Lower lobe of right lung (tissue), 2 donors: ENCODE measurements at regions not wholly inside any gene's neighbourhood (a gene's known extent, or its start where the extent isn't known, plus 50 kb on each side); places are given as distances from the start of the nearest gene placed in this dataset.

Experiments
- ATAC-seq, 2 donors: fragments of 200-7000 bp; cut with Tn5 transposase; one replicate each; pipeline ENCODE4 v1.9.1; 2020 to 2022; ENCODE audit warnings: mild to moderate bottlenecking in 2 of 2, moderate library complexity in 2 of 2
- DNase-seq: peaks from one replicate; pipeline ENCODE4 v3.0.0-alpha.2; 2020
- H3K27ac ChIP-seq: fragments of 200-600 bp; one replicate; pipeline ENCODE4 v1.8.0; 2022
- H3K27me3 ChIP-seq: fragments of 200-600 bp; one replicate; pipeline ENCODE4 v1.8.0; 2022; ENCODE audit warnings: low read depth
- H3K36me3 ChIP-seq: fragments of 200-600 bp; one replicate; pipeline ENCODE4 v1.8.0; 2022; ENCODE audit warnings: mild to moderate bottlenecking
- H3K4me1 ChIP-seq: fragments of 200-600 bp; one replicate; pipeline ENCODE4 v1.8.0; 2022
- H3K4me3 ChIP-seq: fragments of 200-600 bp; one replicate; pipeline ENCODE4 v1.8.0; 2022; ENCODE audit warnings: mild to moderate bottlenecking
- H3K9me3 ChIP-seq: fragments of 200-600 bp; one replicate; pipeline ENCODE4 v1.8.0; 2022
- intact Hi-C: fragments of 100-400 bp; cut with DNase I; formaldehyde crosslinking; loops from one replicate; pipeline ENCODE4 v1.11.0; 2022
- TF ChIP-seq, protein P1 (sequence below): fragments of 200-600 bp; IDR thresholded peaks from one replicate; pipeline ENCODE4 v1.8.0; 2022; ENCODE audit warnings: antibody characterized with exemption, mild to moderate bottlenecking
- donor health status: DM: no; HTN: yes; CAD: no; lungs with severe emphysema.

DNA sequence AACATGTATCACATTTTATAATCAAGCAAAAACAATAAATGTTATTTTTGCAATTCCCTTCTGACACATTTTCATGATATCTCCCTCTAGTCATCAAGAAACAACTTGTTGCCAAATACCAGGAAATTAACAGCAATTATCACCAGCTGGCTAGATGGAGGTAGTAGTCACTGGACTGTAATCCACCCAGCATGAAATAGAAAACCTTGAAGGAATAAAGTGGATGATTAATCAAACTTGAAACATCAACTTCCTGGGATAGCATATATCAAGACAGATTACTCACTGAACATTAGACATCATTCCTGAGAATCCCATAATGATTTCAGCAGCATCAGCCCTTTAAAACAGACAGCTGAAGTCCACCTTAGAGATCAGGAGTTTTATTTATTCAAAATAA, 259.0 kb downstream of the CCDC59 start:
- TF ChIP-seq, protein P1, sequence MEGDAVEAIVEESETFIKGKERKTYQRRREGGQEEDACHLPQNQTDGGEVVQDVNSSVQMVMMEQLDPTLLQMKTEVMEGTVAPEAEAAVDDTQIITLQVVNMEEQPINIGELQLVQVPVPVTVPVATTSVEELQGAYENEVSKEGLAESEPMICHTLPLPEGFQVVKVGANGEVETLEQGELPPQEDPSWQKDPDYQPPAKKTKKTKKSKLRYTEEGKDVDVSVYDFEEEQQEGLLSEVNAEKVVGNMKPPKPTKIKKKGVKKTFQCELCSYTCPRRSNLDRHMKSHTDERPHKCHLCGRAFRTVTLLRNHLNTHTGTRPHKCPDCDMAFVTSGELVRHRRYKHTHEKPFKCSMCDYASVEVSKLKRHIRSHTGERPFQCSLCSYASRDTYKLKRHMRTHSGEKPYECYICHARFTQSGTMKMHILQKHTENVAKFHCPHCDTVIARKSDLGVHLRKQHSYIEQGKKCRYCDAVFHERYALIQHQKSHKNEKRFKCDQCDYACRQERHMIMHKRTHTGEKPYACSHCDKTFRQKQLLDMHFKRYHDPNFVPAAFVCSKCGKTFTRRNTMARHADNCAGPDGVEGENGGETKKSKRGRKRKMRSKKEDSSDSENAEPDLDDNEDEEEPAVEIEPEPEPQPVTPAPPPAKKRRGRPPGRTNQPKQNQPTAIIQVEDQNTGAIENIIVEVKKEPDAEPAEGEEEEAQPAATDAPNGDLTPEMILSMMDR = no peak
- DNase-seq (no peak), ATAC-seq (no peak)
- H3K27ac ChIP-seq = no peak overlapping the region
- H3K4me1 ChIP-seq = no peaks in the 10 kb centered on the region
- no peaks in the 10 kb centered on the region for H3K27me3 ChIP-seq
- H3K4me3 ChIP-seq = no peak overlapping the region
- no peaks in the 10 kb centered on the region for H3K9me3 ChIP-seq
- intact Hi-C loops = no loop called here
- no peaks in the 10 kb centered on the region for H3K36me3 ChIP-seq

DNA sequence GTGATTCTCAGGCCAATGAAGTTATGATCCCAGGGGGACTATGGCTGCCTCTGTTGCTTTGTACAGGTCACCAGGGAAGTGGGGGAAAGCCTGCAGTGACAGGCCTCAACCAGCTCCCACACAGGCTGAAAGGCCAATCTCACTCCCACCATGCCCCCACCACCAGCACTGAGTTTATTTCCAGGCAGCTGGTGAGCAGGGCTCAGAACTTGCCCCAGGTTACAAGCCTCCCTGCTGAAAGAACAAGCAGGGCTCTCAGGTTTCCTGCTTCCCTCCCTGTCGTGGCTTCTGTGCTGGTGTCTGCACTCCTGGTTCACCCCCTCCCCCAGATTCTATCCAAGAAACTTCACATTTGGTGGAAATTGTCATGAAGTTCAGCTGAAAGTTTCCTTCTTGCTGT, 260.3 kb downstream of the CCDC59 start:
- no peaks in the 10 kb centered on the region for H3K9me3 ChIP-seq
- TF ChIP-seq, protein P1 = no peak
- H3K27ac ChIP-seq = no peak overlapping the region
- DNase-seq (no peak), ATAC-seq (no peak)
- no peaks in the 10 kb centered on the region for H3K27me3 ChIP-seq
- intact Hi-C loops = no loop called here
- no peaks in the 10 kb centered on the region for H3K4me1 ChIP-seq
- no peaks in the 10 kb centered on the region for H3K36me3 ChIP-seq
- no peak overlapping the region for H3K4me3 ChIP-seq

DNA sequence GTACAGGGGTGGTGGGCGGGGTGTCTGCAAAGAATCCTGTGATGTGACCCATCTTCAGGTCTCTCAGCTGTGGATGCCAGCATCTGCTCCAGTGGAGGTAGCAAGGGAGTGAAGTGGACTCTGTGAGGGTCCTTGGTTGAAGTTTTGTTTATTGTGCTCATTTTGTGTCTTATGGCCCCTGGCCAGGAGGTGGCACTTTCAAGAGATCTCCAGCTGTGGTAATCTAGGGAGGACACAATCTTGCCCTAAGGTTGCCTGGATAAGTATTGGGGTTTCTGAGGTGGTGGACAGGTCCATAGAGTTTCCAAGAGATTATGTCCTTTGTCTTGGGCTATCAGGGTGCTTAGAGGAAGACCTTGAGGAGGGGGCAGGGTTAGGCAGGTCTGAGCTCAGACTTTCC, 260.7 kb downstream of the CCDC59 start:
- intact Hi-C loops = no loop called here
- Histone ChIP-seq H3K27ac (no peak overlapping the region), H3K36me3 (no peaks in the 10 kb centered on the region), H3K4me1 (no peaks in the 10 kb centered on the region), H3K27me3 (no peaks in the 10 kb centered on the region), H3K9me3 (no peaks in the 10 kb centered on the region), H3K4me3 (no peak overlapping the region)
- DNase-seq (no peak), ATAC-seq (no peak)
- TF ChIP-seq, protein P1 = no peak

DNA sequence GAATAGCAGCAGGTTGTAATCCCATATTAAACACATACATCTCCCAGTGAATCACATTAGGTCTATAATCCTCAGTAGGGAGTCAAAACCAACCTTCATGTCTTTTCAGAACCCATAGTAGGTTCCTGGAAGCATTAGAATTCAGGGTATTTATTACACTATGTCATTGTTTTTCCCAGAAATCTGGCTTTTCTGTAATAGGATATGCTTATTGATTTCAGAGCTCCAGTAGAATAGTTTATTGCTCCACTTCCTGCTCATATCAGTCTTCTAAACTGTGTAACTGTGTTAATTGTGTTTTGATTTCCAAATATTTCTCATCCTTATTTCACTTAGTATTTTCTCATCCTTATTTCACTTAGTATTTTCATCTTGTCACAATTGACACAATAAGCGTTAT, 268.0 kb downstream of the CCDC59 start:
- intact Hi-C loops = no loop called here
- H3K36me3 ChIP-seq = no peaks in the 10 kb centered on the region
- H3K4me3 ChIP-seq = no peak overlapping the region
- no peaks in the 10 kb centered on the region for H3K27me3 ChIP-seq
- ATAC-seq (peak in 1 of 2 donors; percentile 51), DNase-seq (no peak)
- no peaks in the 10 kb centered on the region for H3K9me3 ChIP-seq
- H3K4me1 ChIP-seq = no peaks in the 10 kb centered on the region
- no peak overlapping the region for H3K27ac ChIP-seq
- TF ChIP-seq, protein P1 = no peak

DNA sequence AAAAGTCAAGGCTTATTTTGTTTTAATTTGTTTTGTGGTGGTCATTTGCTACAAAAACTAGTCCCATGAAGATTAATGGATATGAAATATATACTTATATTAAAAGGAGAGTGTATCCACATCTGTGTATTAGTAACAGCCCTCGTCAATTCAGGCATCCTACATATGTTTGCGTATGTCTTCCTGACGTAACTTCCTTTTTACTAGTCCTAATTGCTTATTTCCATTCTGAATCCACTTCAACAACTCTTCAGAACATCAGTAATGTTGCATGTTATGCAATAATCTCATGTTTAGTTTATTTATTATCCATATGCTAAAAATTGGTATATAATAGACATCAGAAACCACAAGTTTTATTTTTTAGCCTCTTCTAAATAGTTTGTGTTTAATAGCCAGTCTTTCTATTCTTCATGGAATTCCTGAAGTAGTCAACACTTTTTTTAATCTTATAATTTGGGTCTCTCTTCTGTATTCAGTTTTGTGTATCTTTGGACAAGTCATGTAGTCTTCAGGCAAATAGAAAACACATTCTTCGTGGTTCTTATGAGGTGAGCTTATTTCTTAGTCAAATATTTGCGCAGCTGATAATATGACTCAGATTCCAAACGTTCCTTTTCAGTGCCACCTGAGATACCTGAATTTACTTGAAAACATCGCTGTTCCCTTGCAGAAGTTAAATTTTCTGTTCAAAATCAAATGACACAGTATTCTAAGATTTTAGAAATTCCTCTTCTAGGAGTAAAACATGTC, 268.6 kb downstream of the CCDC59 start:
- Histone ChIP-seq H3K27ac (no peak overlapping the region), H3K4me1 (no peaks in the 10 kb centered on the region), H3K27me3 (no peaks in the 10 kb centered on the region), H3K4me3 (no peak overlapping the region), H3K36me3 (no peaks in the 10 kb centered on the region), H3K9me3 (peaks cover 5% of the 10 kb centered on the region)
- peak; percentile 48 to 94 for ATAC-seq
- no peak for DNase-seq
- TF ChIP-seq, protein P1 = no peak
- intact Hi-C loops = no loop called here
